ENCODE measurements at regions not wholly inside any gene's neighbourhood (a gene's known extent, or its start where the extent isn't known, plus 50 kb on each side); places are given as distances from the start of the nearest gene placed in this dataset.

DNA sequence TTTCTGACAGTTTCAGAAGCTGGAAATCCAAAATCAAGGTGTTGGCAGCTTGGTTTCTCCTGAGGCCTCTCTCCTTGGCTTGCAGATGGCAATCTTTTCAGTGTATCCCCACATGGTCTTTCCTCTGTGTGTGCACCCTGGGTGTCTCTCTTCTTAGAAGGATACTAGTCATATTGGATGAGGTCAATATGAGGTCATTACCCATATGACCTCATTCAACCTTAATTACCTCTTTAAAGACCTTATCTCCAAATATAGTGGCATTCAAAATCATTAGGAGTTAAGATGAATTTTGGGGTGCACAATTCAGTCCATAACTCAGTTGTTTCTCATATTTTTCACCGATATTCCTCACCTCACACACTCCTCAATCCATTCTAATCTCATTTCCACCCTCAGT is 92.4 kb upstream of the TGM3 start:
- DNase-seq (ENCODE audit: low read depth): no peak
- no peak overlapping the region for H3K4me3 ChIP-seq (replicated peaks; ENCODE audit: low read depth, low read length)
- TF ChIP-seq, protein P1, sequence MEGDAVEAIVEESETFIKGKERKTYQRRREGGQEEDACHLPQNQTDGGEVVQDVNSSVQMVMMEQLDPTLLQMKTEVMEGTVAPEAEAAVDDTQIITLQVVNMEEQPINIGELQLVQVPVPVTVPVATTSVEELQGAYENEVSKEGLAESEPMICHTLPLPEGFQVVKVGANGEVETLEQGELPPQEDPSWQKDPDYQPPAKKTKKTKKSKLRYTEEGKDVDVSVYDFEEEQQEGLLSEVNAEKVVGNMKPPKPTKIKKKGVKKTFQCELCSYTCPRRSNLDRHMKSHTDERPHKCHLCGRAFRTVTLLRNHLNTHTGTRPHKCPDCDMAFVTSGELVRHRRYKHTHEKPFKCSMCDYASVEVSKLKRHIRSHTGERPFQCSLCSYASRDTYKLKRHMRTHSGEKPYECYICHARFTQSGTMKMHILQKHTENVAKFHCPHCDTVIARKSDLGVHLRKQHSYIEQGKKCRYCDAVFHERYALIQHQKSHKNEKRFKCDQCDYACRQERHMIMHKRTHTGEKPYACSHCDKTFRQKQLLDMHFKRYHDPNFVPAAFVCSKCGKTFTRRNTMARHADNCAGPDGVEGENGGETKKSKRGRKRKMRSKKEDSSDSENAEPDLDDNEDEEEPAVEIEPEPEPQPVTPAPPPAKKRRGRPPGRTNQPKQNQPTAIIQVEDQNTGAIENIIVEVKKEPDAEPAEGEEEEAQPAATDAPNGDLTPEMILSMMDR (IDR thresholded peaks at IDR 0.05; ENCODE audit: low read length, missing control alignments): no peak

- DNase-seq (ENCODE audit: low read depth): no peak
- TF ChIP-seq, protein P1 (IDR thresholded peaks at IDR 0.05; ENCODE audit: low read length, missing control alignments): no peak
Observed at GRCh38 chr20:2204021-2204420, 91.8 kb upstream of the TGM3 start.

GRCh38 chr20:2206957-2207769 is 88.6 kb upstream of the TGM3 start:
- peak; percentile 61 for DNase-seq (ENCODE audit: low read depth)
- TF ChIP-seq, protein P1 (IDR thresholded peaks at IDR 0.05; ENCODE audit: low read length, missing control alignments): peak; percentile 51
- peak overlapping the region; percentile 57 for H3K4me3 ChIP-seq (replicated peaks; ENCODE audit: low read depth, low read length)

More at GRCh38 chr20:2204021-2204420, 91.8 kb upstream of the TGM3 start:
- no peak overlapping the region for H3K4me3 ChIP-seq (replicated peaks; ENCODE audit: low read depth, low read length)

GRCh38 chr20:2207770-2208097 is 88.1 kb upstream of the TGM3 start:
- TF ChIP-seq, protein P1 (IDR thresholded peaks at IDR 0.05; ENCODE audit: low read length, missing control alignments): no peak
- no peak for DNase-seq (ENCODE audit: low read depth)
- H3K4me3 ChIP-seq (replicated peaks; ENCODE audit: low read depth, low read length): peak overlapping the region; percentile 57

- H3K4me3 ChIP-seq (replicated peaks; ENCODE audit: low read depth, low read length): no peak overlapping the region
- DNase-seq (ENCODE audit: low read depth): no peak
- TF ChIP-seq, protein P1 (IDR thresholded peaks at IDR 0.05; ENCODE audit: low read length, missing control alignments): no peak
Observed at GRCh38 chr20:2208897-2209296, 86.9 kb upstream of the TGM3 start.

- peak; percentile 89 for DNase-seq (ENCODE audit: low read depth)
- no peak overlapping the region for H3K4me3 ChIP-seq (replicated peaks; ENCODE audit: low read depth, low read length)
- TF ChIP-seq, protein P1 (IDR thresholded peaks at IDR 0.05; ENCODE audit: low read length, missing control alignments): no peak
Observed at GRCh38 chr20:2210646-2211552, 84.9 kb upstream of the TGM3 start.

Data from fibroblast of pulmonary artery (primary cell).